ENCODE measurements at regions not wholly inside any gene's neighbourhood (a gene's known extent, or its start where the extent isn't known, plus 50 kb on each side); places are given as distances from the start of the nearest gene placed in this dataset.
"Not testable (repeated sequence)": the region's sequence is repeated elsewhere in the genome, so short reads cannot be mapped to it uniquely, and the experiment has no call there.

DNA sequence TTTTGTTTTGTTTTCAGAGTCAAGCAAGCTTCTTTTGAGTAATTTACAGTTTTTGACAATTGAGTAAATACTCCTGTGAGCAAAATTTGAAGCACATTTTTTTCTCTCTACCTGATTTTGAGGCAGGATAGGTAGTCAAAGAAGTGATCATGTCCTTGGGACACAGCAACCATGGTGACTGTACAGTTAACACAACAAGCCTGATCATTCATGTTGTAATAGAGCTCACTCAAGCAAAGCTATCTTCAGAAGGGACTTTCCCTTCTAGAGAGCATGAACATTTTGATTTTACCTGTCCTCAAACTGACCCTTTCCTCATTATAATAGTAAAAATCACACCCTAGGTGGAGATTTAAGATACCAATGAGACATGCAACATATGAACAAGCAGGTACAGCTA is 126.5 kb upstream of the KCNK1 start:
- no peak overlapping the region for H3K27ac ChIP-seq (ENCODE audit: low read depth, low read length)
- no peaks in the 10 kb centered on the region for H3K9me3 ChIP-seq (ENCODE audit: control insufficient read depth, insufficient read depth, low read length)
- H3K4me1 ChIP-seq (ENCODE audit: control insufficient read depth, insufficient read depth, low read length): no peaks in the 10 kb centered on the region
- H3K27me3 ChIP-seq (ENCODE audit: control insufficient read depth, insufficient read depth, low read length): no peaks in the 10 kb centered on the region
- no peak overlapping the region for H3K4me3 ChIP-seq (ENCODE audit: low read depth, low read length)
- no peaks in the 10 kb centered on the region for H3K36me3 ChIP-seq (ENCODE audit: control insufficient read depth, insufficient read depth, low read length)
- DNase-seq (ENCODE audit: low read depth in 4 of 6, low spot score in 6 of 6): no peak

DNA sequence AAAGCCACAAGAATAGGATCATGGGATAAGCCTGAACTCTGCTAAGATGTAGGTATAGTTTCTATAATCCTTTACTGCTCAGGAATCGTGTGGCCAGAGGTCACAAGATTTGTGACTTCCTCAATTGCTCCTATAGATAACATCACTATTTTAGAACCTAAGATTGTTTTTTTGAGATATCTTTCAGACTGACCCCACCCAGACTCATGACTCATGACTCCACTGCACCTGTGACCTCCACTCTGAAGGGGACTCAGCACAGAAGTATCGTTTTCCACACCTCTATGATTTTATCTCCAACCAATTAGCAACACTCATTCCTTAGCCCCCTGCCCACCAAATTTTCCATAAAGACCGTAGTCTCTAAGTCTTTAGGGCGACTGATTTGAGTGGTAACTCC is 124.5 kb upstream of the KCNK1 start:
- no peaks in the 10 kb centered on the region for H3K9me3 ChIP-seq (ENCODE audit: control insufficient read depth, insufficient read depth, low read length)
- no peaks in the 10 kb centered on the region for H3K27me3 ChIP-seq (ENCODE audit: control insufficient read depth, insufficient read depth, low read length)
- 100% methylated on average over 1 of the region's 4 CpGs for WGBS (ENCODE audit: insufficient coverage)
- H3K27ac ChIP-seq (ENCODE audit: low read depth, low read length): no peak overlapping the region
- DNase-seq (ENCODE audit: low read depth in 4 of 6, low spot score in 6 of 6): no peak
- no peaks in the 10 kb centered on the region for H3K36me3 ChIP-seq (ENCODE audit: control insufficient read depth, insufficient read depth, low read length)
- peaks cover under 1% of the 10 kb centered on the region for H3K4me1 ChIP-seq (ENCODE audit: control insufficient read depth, insufficient read depth, low read length)
- no peak overlapping the region for H3K4me3 ChIP-seq (ENCODE audit: low read depth, low read length)

DNA sequence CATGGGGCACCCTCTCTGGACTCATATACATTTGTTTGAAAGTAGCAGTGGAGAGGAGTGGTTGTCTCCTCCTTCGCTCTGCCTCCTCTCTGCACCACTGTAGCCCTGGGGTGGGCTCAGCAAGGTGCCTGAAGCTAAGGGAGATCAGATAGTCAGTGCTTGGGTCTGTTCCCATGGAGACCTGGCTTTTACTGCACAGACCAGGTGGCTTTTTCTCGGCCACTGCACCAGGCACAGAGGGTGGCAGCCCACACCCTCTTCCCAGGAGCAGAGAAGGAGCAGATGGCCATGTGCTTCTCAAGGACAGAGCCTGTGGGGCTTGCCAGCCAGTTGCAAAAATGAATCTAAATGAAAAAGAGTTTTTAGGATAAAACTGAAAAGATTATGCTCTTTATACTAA is 123.4 kb upstream of the KCNK1 start:
- Histone ChIP-seq H3K36me3 (ENCODE audit: control insufficient read depth, insufficient read depth, low read length) (no peaks in the 10 kb centered on the region), H3K4me3 (ENCODE audit: low read depth, low read length) (no peak overlapping the region), H3K27ac (ENCODE audit: low read depth, low read length) (no peak overlapping the region), H3K9me3 (ENCODE audit: control insufficient read depth, insufficient read depth, low read length) (no peaks in the 10 kb centered on the region), H3K27me3 (ENCODE audit: control insufficient read depth, insufficient read depth, low read length) (no peaks in the 10 kb centered on the region), H3K4me1 (ENCODE audit: control insufficient read depth, insufficient read depth, low read length) (peaks cover 4% of the 10 kb centered on the region)
- WGBS (ENCODE audit: insufficient coverage): 56% methylated on average over 2 of the region's 2 CpGs
- DNase-seq (ENCODE audit: low read depth in 4 of 6, low spot score in 6 of 6): peak in 1 of 6 donors; percentile 26

DNA sequence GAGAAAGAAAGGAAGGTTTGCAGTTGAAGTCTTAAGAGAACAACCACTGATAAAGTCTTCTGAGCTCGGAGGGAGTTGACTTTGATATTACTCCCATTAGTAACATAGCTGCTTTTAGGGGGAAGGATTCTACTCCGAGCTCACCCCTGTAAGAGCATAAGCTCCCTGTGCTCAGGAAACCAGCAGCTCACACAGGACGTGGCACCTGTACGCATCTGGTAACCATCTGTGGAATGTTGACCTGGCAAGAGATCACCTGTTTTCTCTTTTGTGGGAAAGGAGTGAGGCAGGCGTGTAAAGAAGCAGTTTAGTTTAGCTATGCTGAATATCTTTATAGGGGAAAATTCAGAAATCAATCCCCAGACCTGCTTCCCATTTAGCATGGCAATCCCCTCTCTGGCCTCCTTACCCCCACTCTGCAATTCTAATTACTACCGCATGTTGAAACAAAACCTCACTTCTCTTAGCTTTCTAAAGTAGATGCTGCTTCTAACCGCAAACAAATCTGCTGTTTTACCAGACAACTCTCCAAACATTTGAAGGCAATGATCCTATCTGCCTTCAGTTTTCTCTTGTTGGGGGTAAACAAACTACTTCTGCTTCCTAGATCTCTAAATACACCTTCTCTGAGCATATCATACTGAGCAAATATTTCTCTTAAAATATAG is 121.8 kb upstream of the KCNK1 start:
- no peaks in the 10 kb centered on the region for H3K27me3 ChIP-seq (ENCODE audit: control insufficient read depth, insufficient read depth, low read length)
- no peaks in the 10 kb centered on the region for H3K9me3 ChIP-seq (ENCODE audit: control insufficient read depth, insufficient read depth, low read length)
- peaks cover 4% of the 10 kb centered on the region for H3K4me1 ChIP-seq (ENCODE audit: control insufficient read depth, insufficient read depth, low read length)
- WGBS (ENCODE audit: insufficient coverage): 60% methylated on average over 4 of the region's 7 CpGs
- DNase-seq (ENCODE audit: low read depth in 4 of 6, low spot score in 6 of 6): peak in 1 of 6 donors; percentile 36
- no peaks in the 10 kb centered on the region for H3K36me3 ChIP-seq (ENCODE audit: control insufficient read depth, insufficient read depth, low read length)
- H3K27ac ChIP-seq (ENCODE audit: low read depth, low read length): no peak overlapping the region
- no peak overlapping the region for H3K4me3 ChIP-seq (ENCODE audit: low read depth, low read length)

DNA sequence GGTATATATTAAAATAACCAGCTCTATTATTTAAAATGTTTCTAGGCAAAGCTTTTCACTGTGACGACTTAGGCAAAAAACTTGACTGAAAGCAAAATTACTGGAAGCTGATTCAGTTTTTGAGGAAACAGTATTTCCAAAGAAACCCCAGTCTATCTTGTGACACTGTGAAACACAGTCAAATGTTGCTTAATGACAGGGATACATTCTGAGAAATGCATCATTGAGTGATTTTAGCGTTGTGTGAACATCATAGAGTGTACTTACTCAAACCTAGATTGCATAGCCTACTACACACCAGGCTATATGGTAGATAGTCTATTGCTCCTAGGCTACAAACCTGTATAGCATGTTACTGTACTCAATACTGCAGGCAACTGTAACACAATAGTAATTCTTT is 116.9 kb upstream of the KCNK1 start:
- Histone ChIP-seq H3K36me3 (ENCODE audit: control insufficient read depth, insufficient read depth, low read length) (no peaks in the 10 kb centered on the region), H3K27ac (ENCODE audit: low read depth, low read length) (no peak overlapping the region), H3K27me3 (ENCODE audit: control insufficient read depth, insufficient read depth, low read length) (no peaks in the 10 kb centered on the region), H3K4me3 (ENCODE audit: low read depth, low read length) (no peak overlapping the region), H3K9me3 (ENCODE audit: control insufficient read depth, insufficient read depth, low read length) (no peaks in the 10 kb centered on the region), H3K4me1 (ENCODE audit: control insufficient read depth, insufficient read depth, low read length) (peaks cover 4% of the 10 kb centered on the region)
- DNase-seq (ENCODE audit: low read depth in 4 of 6, low spot score in 6 of 6): no peak
- 80% methylated on average over 1 of the region's 2 CpGs for WGBS (ENCODE audit: insufficient coverage)

DNA sequence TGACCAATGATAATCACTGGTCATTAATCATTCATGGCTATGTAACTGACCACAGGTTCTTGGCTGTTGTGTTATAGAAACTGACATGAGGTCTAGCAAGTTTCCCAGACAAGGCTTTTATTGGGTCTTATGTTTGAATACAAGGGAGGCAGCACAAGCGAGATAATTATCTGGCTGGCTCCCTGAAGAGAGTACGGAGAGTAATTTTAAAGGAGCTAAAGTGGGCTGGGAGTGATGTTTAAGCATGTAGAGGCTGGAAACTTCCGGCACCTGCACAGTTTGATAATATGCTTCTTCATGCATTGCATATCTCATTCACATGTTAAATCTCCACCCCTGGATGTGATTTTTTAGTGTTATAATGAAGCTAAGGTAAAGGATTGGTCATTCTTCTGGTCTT is 116.2 kb upstream of the KCNK1 start:
- no peaks in the 10 kb centered on the region for H3K36me3 ChIP-seq (ENCODE audit: control insufficient read depth, insufficient read depth, low read length)

DNA sequence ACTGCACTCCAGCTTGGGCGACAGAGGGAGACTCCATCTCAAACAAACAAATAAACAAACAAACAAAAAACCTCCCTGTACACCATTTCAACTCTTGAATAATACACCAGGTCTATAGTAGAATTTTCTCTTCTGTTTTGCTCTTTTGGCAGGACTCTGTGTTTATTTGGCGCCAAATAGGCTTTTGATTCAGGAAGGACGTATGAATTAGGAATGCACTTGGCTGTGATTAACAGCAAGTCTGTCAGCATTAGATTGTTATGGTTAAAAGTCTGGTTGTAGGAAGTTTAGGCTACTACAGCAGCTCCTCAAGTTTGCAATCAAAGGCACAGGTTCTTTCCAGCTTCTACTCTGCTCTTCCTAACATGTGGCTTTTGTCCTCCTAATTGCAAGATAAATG is 113.8 kb upstream of the KCNK1 start:
- no peak overlapping the region for H3K27ac ChIP-seq (ENCODE audit: low read depth, low read length)
- H3K9me3 ChIP-seq (ENCODE audit: control insufficient read depth, insufficient read depth, low read length): no peaks in the 10 kb centered on the region
- H3K4me3 ChIP-seq (ENCODE audit: low read depth, low read length): no peak overlapping the region
- H3K4me1 ChIP-seq (ENCODE audit: control insufficient read depth, insufficient read depth, low read length): no peaks in the 10 kb centered on the region
- no peaks in the 10 kb centered on the region for H3K27me3 ChIP-seq (ENCODE audit: control insufficient read depth, insufficient read depth, low read length)
- H3K36me3 ChIP-seq (ENCODE audit: control insufficient read depth, insufficient read depth, low read length): no peaks in the 10 kb centered on the region
- WGBS (ENCODE audit: insufficient coverage): 60% methylated on average over 1 of the region's 3 CpGs
- DNase-seq (ENCODE audit: low read depth in 4 of 6, low spot score in 6 of 6): no peak

More for the DNA sequence above, 116.2 kb upstream of the KCNK1 start:
- 38% methylated on average over 1 of the region's 3 CpGs for WGBS (ENCODE audit: insufficient coverage)
- peaks cover 4% of the 10 kb centered on the region for H3K4me1 ChIP-seq (ENCODE audit: control insufficient read depth, insufficient read depth, low read length)
- no peak overlapping the region for H3K27ac ChIP-seq (ENCODE audit: low read depth, low read length)
- no peaks in the 10 kb centered on the region for H3K9me3 ChIP-seq (ENCODE audit: control insufficient read depth, insufficient read depth, low read length)
- DNase-seq (ENCODE audit: low read depth in 4 of 6, low spot score in 6 of 6): peak in 1 of 6 donors; percentile 67
- no peak overlapping the region for H3K4me3 ChIP-seq (ENCODE audit: low read depth, low read length)
- H3K27me3 ChIP-seq (ENCODE audit: control insufficient read depth, insufficient read depth, low read length): no peaks in the 10 kb centered on the region

DNA sequence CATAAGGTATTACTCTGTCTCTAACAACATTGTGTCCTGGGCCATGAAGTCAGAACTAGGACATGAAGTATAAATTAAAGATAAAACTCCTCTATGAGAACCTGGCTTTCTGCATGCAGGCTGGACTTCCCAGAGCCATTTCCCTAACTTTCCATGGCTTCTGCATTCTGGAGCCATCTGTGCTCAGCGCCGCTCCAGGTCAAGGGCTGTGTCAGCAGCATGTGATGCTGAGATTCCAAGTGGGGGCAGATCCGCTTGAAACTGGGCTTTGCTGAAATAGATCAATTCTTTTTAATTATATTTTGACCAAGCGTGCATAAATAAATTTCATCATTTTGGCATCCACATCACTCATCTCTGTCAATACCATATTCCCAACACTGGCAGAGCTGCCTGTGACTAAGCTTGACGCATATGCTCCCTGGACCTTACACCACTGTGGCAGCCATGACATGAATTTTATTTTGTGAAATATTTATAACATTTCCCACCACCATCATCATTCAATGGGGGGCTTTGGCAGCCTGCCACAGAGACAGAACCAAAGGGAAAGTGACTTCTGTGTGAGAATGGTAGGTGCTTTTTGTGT is 110.4 kb upstream of the KCNK1 start:
- no peak overlapping the region for H3K27ac ChIP-seq (ENCODE audit: low read depth, low read length)
- no peaks in the 10 kb centered on the region for H3K36me3 ChIP-seq (ENCODE audit: control insufficient read depth, insufficient read depth, low read length)
- no peaks in the 10 kb centered on the region for H3K4me1 ChIP-seq (ENCODE audit: control insufficient read depth, insufficient read depth, low read length)
- 86% methylated on average over 3 of the region's 5 CpGs for WGBS (ENCODE audit: insufficient coverage)
- DNase-seq (ENCODE audit: low read depth in 4 of 6, low spot score in 6 of 6): no peak
- H3K9me3 ChIP-seq (ENCODE audit: control insufficient read depth, insufficient read depth, low read length): no peaks in the 10 kb centered on the region
- H3K27me3 ChIP-seq (ENCODE audit: control insufficient read depth, insufficient read depth, low read length): no peaks in the 10 kb centered on the region
- H3K4me3 ChIP-seq (ENCODE audit: low read depth, low read length): no peak overlapping the region

DNA sequence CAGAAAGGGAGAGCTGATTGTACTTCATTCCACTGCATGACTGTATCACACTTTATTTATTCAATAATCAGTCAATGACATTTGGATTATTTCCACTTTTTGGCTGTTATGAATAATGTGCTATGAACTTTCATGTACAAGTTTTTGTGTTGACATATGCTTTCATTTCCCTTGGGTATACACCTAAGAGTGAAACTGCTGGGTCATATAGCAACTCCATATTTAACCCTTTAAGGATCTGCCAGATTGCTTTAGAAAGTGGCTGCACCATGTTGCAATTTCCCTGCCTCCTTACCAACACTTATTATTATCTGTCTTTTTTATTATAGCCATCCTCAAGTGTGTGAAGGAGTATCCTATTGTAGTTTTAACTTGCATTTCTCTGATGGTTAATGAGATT is 108.8 kb upstream of the KCNK1 start:
- Histone ChIP-seq H3K4me1 (ENCODE audit: control insufficient read depth, insufficient read depth, low read length) (peaks cover 4% of the 10 kb centered on the region), H3K9me3 (ENCODE audit: control insufficient read depth, insufficient read depth, low read length) (no peaks in the 10 kb centered on the region), H3K27ac (ENCODE audit: low read depth, low read length) (no peak overlapping the region), H3K27me3 (ENCODE audit: control insufficient read depth, insufficient read depth, low read length) (no peaks in the 10 kb centered on the region), H3K36me3 (ENCODE audit: control insufficient read depth, insufficient read depth, low read length) (no peaks in the 10 kb centered on the region), H3K4me3 (ENCODE audit: low read depth, low read length) (no peak overlapping the region)
- no peak for DNase-seq (ENCODE audit: low read depth in 4 of 6, low spot score in 6 of 6)

DNA sequence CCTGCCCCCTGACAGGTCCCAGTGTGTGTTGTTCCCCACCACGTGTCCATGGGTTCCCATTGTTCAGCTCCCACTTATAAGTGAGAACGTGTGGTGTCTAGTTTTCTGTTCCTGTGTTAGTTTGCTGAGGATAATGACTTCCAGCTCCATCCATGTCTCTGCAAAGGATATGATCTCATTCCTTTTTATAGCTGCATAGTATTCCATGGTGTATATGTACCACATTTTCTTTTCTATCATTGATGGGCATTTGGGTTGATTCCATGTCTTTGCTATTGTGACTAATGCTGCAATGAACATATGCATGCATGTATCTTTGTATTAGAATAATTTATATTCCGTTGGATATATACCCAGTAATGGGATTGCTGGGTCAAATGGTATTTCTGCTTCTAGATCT is 108.0 kb upstream of the KCNK1 start:
- H3K9me3 ChIP-seq (ENCODE audit: control insufficient read depth, insufficient read depth, low read length); H3K27me3 ChIP-seq (ENCODE audit: control insufficient read depth, insufficient read depth, low read length); H3K27ac ChIP-seq (ENCODE audit: low read depth, low read length); H3K36me3 ChIP-seq (ENCODE audit: control insufficient read depth, insufficient read depth, low read length); H3K4me3 ChIP-seq (ENCODE audit: low read depth, low read length); DNase-seq (ENCODE audit: low read depth in 4 of 6, low spot score in 6 of 6); H3K4me1 ChIP-seq (ENCODE audit: control insufficient read depth, insufficient read depth, low read length): not testable (repeated sequence)
- WGBS (ENCODE audit: insufficient coverage): 92% methylated on average over 2 of the region's 3 CpGs
